ENCODE measurements at regions not wholly inside any gene's neighbourhood (a gene's known extent, or its start where the extent isn't known, plus 50 kb on each side); places are given as distances from the start of the nearest gene placed in this dataset.

- TF ChIP-seq CTCF (IDR thresholded peaks at IDR 0.05) (no peak), POLR2A (IDR thresholded peaks at IDR 0.05) (no peak)
These were observed 132.3 kb downstream of the CCDC59 start for GRCh38 chr12:82225871-82226270.

All from thyroid gland (tissue), 4 donors.